Right cardiac atrium (tissue), 5 donors: ENCODE measurements at regions not wholly inside any gene's neighbourhood (a gene's known extent, or its start where the extent isn't known, plus 50 kb on each side); places are given as distances from the start of the nearest gene placed in this dataset.

ENCODE experiments used
- ATAC-seq, 2 donors: fragments of 200-7000 bp; cut with Tn5 transposase; one replicate each; pipeline versions ENCODE4 v1.8.0 to v1.9.1; 2020; ENCODE audit warnings: moderate library complexity in 2 of 2, mild to moderate bottlenecking in 1 of 2
- DNase-seq, 3 donors: peaks; one replicate each; pipeline ENCODE4 v3.0.0-alpha.2; 2020
- H3K27ac ChIP-seq: one replicate; pipeline ENCODE4 v1.5.1; 2013; ENCODE audit warnings: mild to moderate bottlenecking, low read length, control low read depth, moderate library complexity
- H3K27me3 ChIP-seq: one replicate; pipeline ENCODE4 v1.6.1; 2013; ENCODE audit not compliant: control insufficient read depth, insufficient read depth
- H3K4me1 ChIP-seq: one replicate; pipeline ENCODE4 v1.6.1; 2013; ENCODE audit warnings: low read length; ENCODE audit not compliant: control insufficient read depth, insufficient read depth
- H3K4me3 ChIP-seq: one replicate; pipeline ENCODE4 v1.5.1; 2013; ENCODE audit warnings: low read length, control low read depth
- H3K9me3 ChIP-seq: one replicate; pipeline ENCODE4 v1.6.1; 2013; ENCODE audit warnings: low read length; ENCODE audit not compliant: control insufficient read depth
- WGBS: extraction: QIAGEN DNeasy Blood & Tissue Kit; methylation state at CpG from one replicate; pipeline ENCODE4 v1.1.7; 2013; 5-methylcytosine and 5-hydroxymethylcytosine counted together
- intact Hi-C, 4 donors: fragments of 100-400 bp; cut with DNase I; formaldehyde crosslinking; loops; one replicate each; pipeline versions ENCODE4 v1.11.0 to v1.14.0; 2022 to 2023
- donor health status: healthy with polysubstance abuse.
- donor health status: DM: no; HTN: yes; CAD: no.
- donor health status: DM: no; HTN: no; CAD: no.
- donor health status: DM: no; HTN: yes; CAD: no; lungs with severe emphysema.
- donor health status: DM: yes; HTN: yes; CAD: no.

DNA sequence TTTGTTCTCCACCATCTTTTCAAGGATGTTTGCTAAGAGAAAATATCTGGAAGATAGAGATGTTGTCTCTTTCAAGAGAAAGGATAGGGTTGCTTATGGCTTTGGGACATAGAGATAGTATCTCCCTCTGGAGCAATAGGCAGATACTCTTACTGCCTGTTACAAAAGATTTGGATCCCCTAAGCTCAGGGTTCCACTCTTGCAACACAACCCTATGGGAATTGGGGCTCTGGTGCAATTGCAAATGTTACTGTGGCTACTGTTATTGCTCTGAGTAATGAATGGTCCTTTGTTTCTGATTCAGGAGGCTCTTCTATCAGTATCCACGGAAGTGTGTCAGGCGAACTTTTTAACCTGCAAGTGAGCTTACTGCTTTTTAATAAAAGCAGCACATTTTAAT, 88.8 kb downstream of the GPR85 start:
- intact Hi-C loops = no loop called here
- H3K9me3 ChIP-seq = no peaks in the 10 kb centered on the region
- no peak for ATAC-seq
- no peaks in the 10 kb centered on the region for H3K4me1 ChIP-seq
- no peaks in the 10 kb centered on the region for H3K27me3 ChIP-seq
- DNase-seq = no peak
- WGBS = 65% methylated on average over 2 of the region's 2 CpGs
- no peak overlapping the region for H3K27ac ChIP-seq
- no peak overlapping the region for H3K4me3 ChIP-seq

GRCh38 chr7:112996331-112996871, 90.2 kb downstream of the GPR85 start:
- Histone ChIP-seq H3K27ac (no peak overlapping the region), H3K9me3 (no peaks in the 10 kb centered on the region), H3K4me1 (no peaks in the 10 kb centered on the region), H3K27me3 (no peaks in the 10 kb centered on the region), H3K4me3 (no peak overlapping the region)
- ATAC-seq = no peak
- intact Hi-C loops = no loop called here
- DNase-seq = no peak
- 58% methylated on average over 2 of the region's 2 CpGs for WGBS

- peak overlapping the region; percentile 84 for H3K27ac ChIP-seq
- H3K27me3 ChIP-seq = no peaks in the 10 kb centered on the region
- peak; percentile 87 to 91 for ATAC-seq
- WGBS = 56% methylated on average over 3 of the region's 3 CpGs
- peak; percentile 13 to 50 (median 42) for DNase-seq
- peak overlapping the region; percentile 45 for H3K4me3 ChIP-seq
- no peaks in the 10 kb centered on the region for H3K9me3 ChIP-seq
- intact Hi-C loops = no loop called here
- H3K4me1 ChIP-seq = no peaks in the 10 kb centered on the region
Measured at GRCh38 chr7:112995059-112995824, 91.4 kb downstream of the GPR85 start.

DNA sequence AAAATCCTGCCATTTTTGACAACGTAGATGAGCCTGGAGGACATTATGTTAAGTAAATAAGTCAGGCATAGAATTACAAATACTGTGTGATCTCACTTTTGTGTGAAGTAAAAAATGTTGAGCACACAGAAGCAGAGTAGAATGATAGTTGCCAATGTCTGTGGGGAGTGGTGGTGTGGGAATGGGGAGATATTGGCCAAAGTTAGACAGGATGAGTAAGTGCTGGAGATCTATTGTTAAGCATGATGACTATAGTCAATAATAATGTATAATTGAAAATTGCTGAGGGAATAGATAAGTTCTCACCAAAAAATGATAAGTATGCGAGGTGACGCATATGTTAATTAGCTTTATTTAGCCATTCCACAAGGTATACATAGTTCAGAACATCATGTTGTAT, 92.0 kb downstream of the GPR85 start:
- peak overlapping the region; percentile 62 for H3K27ac ChIP-seq
- ATAC-seq = peak in 1 of 2 donors; percentile 49
- WGBS = 88% methylated on average over 3 of the region's 3 CpGs
- no peak for DNase-seq
- no peaks in the 10 kb centered on the region for H3K27me3 ChIP-seq
- no peaks in the 10 kb centered on the region for H3K4me1 ChIP-seq
- peak overlapping the region; percentile 45 for H3K4me3 ChIP-seq
- intact Hi-C loops = no loop called here
- H3K9me3 ChIP-seq = no peaks in the 10 kb centered on the region

- ATAC-seq (peak in 1 of 2 donors; percentile 29), DNase-seq (no peak)
- intact Hi-C loops = no loop called here
- no peak overlapping the region for H3K4me3 ChIP-seq
- WGBS = 50% methylated on average over 2 of the region's 2 CpGs
- H3K27ac ChIP-seq = peak overlapping the region; percentile 66
- H3K9me3 ChIP-seq = no peaks in the 10 kb centered on the region
- H3K4me1 ChIP-seq = peaks cover 2% of the 10 kb centered on the region
- H3K27me3 ChIP-seq = no peaks in the 10 kb centered on the region
Measured at GRCh38 chr7:112990624-112991023, 96.0 kb downstream of the GPR85 start.

GRCh38 chr7:112989531-112989930, 97.1 kb downstream of the GPR85 start:
- Histone ChIP-seq H3K4me3 (no peak overlapping the region), H3K27me3 (no peaks in the 10 kb centered on the region), H3K4me1 (peaks cover 2% of the 10 kb centered on the region), H3K27ac (no peak overlapping the region), H3K9me3 (no peaks in the 10 kb centered on the region)
- no peak for DNase-seq
- intact Hi-C loops = no loop called here
- ATAC-seq = no peak

DNA sequence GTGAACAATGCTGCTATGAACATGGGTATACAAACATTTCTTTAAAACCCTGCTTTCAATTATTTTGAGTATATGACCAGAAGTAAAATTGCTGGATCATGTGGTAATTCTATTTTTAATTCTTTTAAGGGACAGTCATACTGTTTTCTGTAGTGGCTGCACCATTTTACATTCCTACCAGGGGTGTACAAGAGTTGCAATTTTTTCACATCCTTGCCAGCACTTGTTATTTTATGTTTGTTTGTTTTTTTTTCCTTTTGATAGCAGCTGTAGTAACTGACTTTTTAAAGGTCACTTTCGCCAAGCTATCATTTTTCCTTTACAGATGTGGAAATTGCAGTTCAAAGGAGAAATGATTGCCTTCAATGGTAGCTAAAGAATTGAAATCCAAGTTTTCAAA, 99.5 kb downstream of the GPR85 start:
- intact Hi-C loops = no loop called here
- ATAC-seq = no peak
- no peak for DNase-seq
- H3K4me1 ChIP-seq = peaks cover 2% of the 10 kb centered on the region
- no peaks in the 10 kb centered on the region for H3K9me3 ChIP-seq
- no peak overlapping the region for H3K27ac ChIP-seq
- no peaks in the 10 kb centered on the region for H3K27me3 ChIP-seq
- 52% methylated on average over 1 of the region's 1 CpG for WGBS
- H3K4me3 ChIP-seq = no peak overlapping the region

- no peak for DNase-seq
- intact Hi-C loops = no loop called here
- peaks cover 2% of the 10 kb centered on the region for H3K4me1 ChIP-seq
- H3K9me3 ChIP-seq = no peaks in the 10 kb centered on the region
- H3K27me3 ChIP-seq = no peaks in the 10 kb centered on the region
- no peak for ATAC-seq
- H3K4me3 ChIP-seq = no peak overlapping the region
- no peak overlapping the region for H3K27ac ChIP-seq
- 61% methylated on average over 3 of the region's 3 CpGs for WGBS
Measured at GRCh38 chr7:112986256-112987031, 100.2 kb downstream of the GPR85 start.

- intact Hi-C loops = no loop called here
- no peak for DNase-seq
- ATAC-seq = peak; percentile 43 to 57
Measured at GRCh38 chr7:112985377-112985987, 101.1 kb downstream of the GPR85 start.

DNA sequence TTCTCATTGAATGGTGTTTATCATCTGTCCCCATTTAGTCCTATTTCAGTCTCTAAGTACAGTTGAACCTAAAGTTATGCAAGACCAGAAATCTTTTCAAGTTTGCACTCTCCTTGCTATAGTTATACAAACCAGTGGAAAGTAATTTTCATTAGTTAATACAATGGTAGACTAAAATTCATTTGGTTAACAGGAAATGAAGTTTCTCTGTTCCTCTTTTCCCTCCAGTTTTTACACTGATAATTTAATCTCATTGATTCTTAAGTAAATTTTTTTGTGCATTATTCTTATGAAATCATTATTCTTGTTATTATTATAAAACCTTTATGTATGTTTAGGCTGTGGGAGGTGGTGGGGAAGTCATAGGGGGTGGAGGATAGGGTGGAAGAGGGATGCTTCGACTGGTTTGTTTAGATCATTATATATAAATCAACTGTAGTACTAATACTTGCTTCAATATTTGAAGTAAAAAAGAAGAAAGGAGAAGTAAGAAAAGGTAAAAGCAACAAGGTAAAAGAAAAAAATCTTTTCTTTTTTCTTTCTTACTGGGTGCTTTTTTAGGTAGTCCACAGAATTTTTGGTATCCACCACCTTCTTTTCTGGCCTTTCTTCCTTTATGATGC, 104.1 kb downstream of the GPR85 start:
- intact Hi-C loops = no loop called here
- H3K9me3 ChIP-seq = no peaks in the 10 kb centered on the region
- ATAC-seq (no peak), DNase-seq (no peak)
- 62% methylated on average over 1 of the region's 1 CpG for WGBS
- H3K4me1 ChIP-seq = peaks cover 2% of the 10 kb centered on the region
- no peak overlapping the region for H3K27ac ChIP-seq
- H3K4me3 ChIP-seq = no peak overlapping the region
- H3K27me3 ChIP-seq = no peaks in the 10 kb centered on the region

More at GRCh38 chr7:112985377-112985987, 101.1 kb downstream of the GPR85 start:
- peak overlapping the region; percentile 73 for H3K27ac ChIP-seq
- H3K4me1 ChIP-seq = peaks cover 2% of the 10 kb centered on the region
- WGBS = 42% methylated on average over 9 of the region's 9 CpGs
- H3K4me3 ChIP-seq = no peak overlapping the region
- H3K9me3 ChIP-seq = no peaks in the 10 kb centered on the region
- no peaks in the 10 kb centered on the region for H3K27me3 ChIP-seq
